K562 (cell line): ENCODE measurements at regions not wholly inside any gene's neighbourhood (a gene's known extent, or its start where the extent isn't known, plus 50 kb on each side); places are given as distances from the start of the nearest gene placed in this dataset.

ENCODE experiments used
- ATAC-seq: fragments of 200-7000 bp; cut with Tn5 transposase; 3 replicates; pipeline ENCODE4 v1.9.1; 2020; ENCODE audit warnings: moderate library complexity
- BruUV-seq: library from RNA; stranded (reverse); fragments of 400-500 nt; replicated peaks from 2 replicates; lab custom pipeline; 2021; lab: Mats Ljungman, UMichigan
- CTCF ChIA-PET: fragments of 300-600 bp; formaldehyde crosslinking; extraction: SDS; loops from one replicate; lab custom pipeline; 2021; ENCODE audit warnings: low intra/inter-chr PET ratio; lab: Yijun Ruan, JAX
- POLR2A ChIA-PET: fragments of 300-600, 350-650 bp; sonication (Branson Sonifier 250); formaldehyde crosslinking; extraction: SDS; loops from one replicate; lab custom pipeline; 2021; ENCODE audit warnings: antibody characterized with exemption, inconsistent platforms; lab: Yijun Ruan, JAX
- DNase-seq, 4 experiments: peaks; one replicate each; pipeline versions ENCODE4 v3.0.0 to v3.0.0-alpha.2; 2011 to 2018; ENCODE audit warnings: low spot score in 3 of 4, mixed read lengths in 3 of 4; ENCODE audit errors: extremely low read depth in 1 of 4
- FAIRE-seq: peaks from 2 replicates; lab custom pipeline; 2011; peaks lifted over from hg19 to GRCh38; lab: Jason Lieb, UNC
- H2AFZ ChIP-seq: 2 replicates; pipeline ENCODE4 v1.6.0; 2011; ENCODE audit warnings: low read depth, low read length, control low read depth, inconsistent platforms
- H3K27ac ChIP-seq: fragments of 200-600 bp; 3 replicates; pipeline ENCODE4 v1.8.0; 2011; ENCODE audit warnings: low read depth, mild to moderate bottlenecking, control low read depth, inconsistent platforms, low read length, moderate library complexity, mixed read lengths; ENCODE audit errors: extremely low read depth
- H3K27me3 ChIP-seq, 2 experiments: fragments of 300-600 bp in 1 of 2; 2 replicates in 1 of 2; 3 replicates in 1 of 2; pipeline versions ENCODE4 v1.6.0 to v1.8.0; 2011; ENCODE audit warnings: inconsistent platforms in 2 of 2, low read length in 2 of 2, mild to moderate bottlenecking in 1 of 2, mixed read lengths in 1 of 2, moderate library complexity in 1 of 2; ENCODE audit not compliant: control insufficient read depth in 2 of 2, insufficient read depth in 2 of 2
- H3K36me3 ChIP-seq: fragments of 300-600 bp; 3 replicates; pipeline ENCODE4 v1.8.0; 2011; ENCODE audit warnings: mild to moderate bottlenecking, low read length, inconsistent platforms; ENCODE audit not compliant: control insufficient read depth, insufficient read depth
- H3K4me1 ChIP-seq, 2 experiments: fragments of 200-600 bp in 1 of 2; replicated peaks in 1 of 2; 2 replicates in 1 of 2; 3 replicates in 1 of 2; pipeline versions ENCODE4 v1.5.1 to v1.8.0; 2011; ENCODE audit warnings: inconsistent platforms in 2 of 2, low read length in 2 of 2, mild to moderate bottlenecking in 1 of 2, mixed read lengths in 1 of 2, moderate library complexity in 1 of 2; ENCODE audit not compliant: control insufficient read depth in 2 of 2, insufficient read depth in 2 of 2
- H3K4me2 ChIP-seq: 2 replicates; pipeline ENCODE4 v1.6.1; 2011; ENCODE audit warnings: low read length, control low read depth, inconsistent platforms, mixed read lengths; ENCODE audit not compliant: insufficient read depth
- H3K4me3 ChIP-seq: fragments of 200-600 bp; sonication (generic), shearing (Covaris generic); 2 replicates; pipeline ENCODE4 v1.5.1; 2016; ENCODE audit warnings: control low read depth, inconsistent platforms
- H3K79me2 ChIP-seq: fragments of 200-600 bp; 3 replicates; pipeline ENCODE4 v1.8.0; 2011; ENCODE audit warnings: low read length, inconsistent platforms; ENCODE audit not compliant: control insufficient read depth, insufficient read depth
- H3K9ac ChIP-seq, 2 experiments: 2 replicates each; pipeline versions ENCODE4 v1.6.0 to v1.6.1; 2011; ENCODE audit warnings: low read depth in 2 of 2, low read length in 2 of 2, control low read depth in 1 of 2, inconsistent platforms in 1 of 2, mild to moderate bottlenecking in 1 of 2, mixed read lengths in 1 of 2; ENCODE audit not compliant: insufficient read depth in 1 of 2
- H3K9me1 ChIP-seq: one replicate; pipeline ENCODE4 v1.6.0; 2011; ENCODE audit warnings: inconsistent platforms, mild to moderate bottlenecking, low read length, moderate library complexity; ENCODE audit not compliant: control insufficient read depth, insufficient read depth
- H3K9me3 ChIP-seq: replicated peaks from 2 replicates; pipeline ENCODE4 v1.5.1; 2011; ENCODE audit warnings: low read depth, low read length, inconsistent platforms; ENCODE audit not compliant: control insufficient read depth, insufficient read depth
- H4K20me1 ChIP-seq: replicated peaks from 2 replicates; pipeline ENCODE4 v1.6.1; 2011; ENCODE audit warnings: low read length, inconsistent platforms, mixed read lengths; ENCODE audit not compliant: control insufficient read depth, insufficient read depth
- BMI1 ChIP-seq: fragments of 150-350 bp; IDR thresholded peaks from 2 replicates; pipeline ENCODE4 v1.6.1; 2014; ENCODE audit warnings: low read length
- DEAF1 ChIP-seq: fragments of 450-650 bp; formaldehyde crosslinking; IDR thresholded peaks from 2 replicates; pipeline ENCODE4 v1.4.0; 2020; ENCODE audit warnings: mild to moderate bottlenecking, moderate library complexity
- ELF2 ChIP-seq: fragments of 250-450 bp; sonication (Bioruptor Pico); IDR thresholded peaks from 2 replicates; pipeline ENCODE4 v1.5.0; 2021; ENCODE audit warnings: mild to moderate bottlenecking
- ELK1 ChIP-seq: sonication (generic); formaldehyde crosslinking; IDR thresholded peaks from 2 replicates; pipeline ENCODE4 v1.8.1; 2022; ENCODE audit warnings: missing genetic modification reagents
- EZH2 ChIP-seq: IDR thresholded peaks from 2 replicates; pipeline ENCODE4 v1.6.1; 2012; ENCODE audit warnings: low read depth, mild to moderate bottlenecking, inconsistent platforms, low read length, borderline replicate concordance
- HDAC1 ChIP-seq, 2 experiments: fragments of 450-650 bp; IDR thresholded peaks; 2 replicates each; pipeline ENCODE4 v1.6.1; 2016 to 2017; ENCODE audit warnings: inconsistent platforms in 1 of 2, mild to moderate bottlenecking in 1 of 2, moderate library complexity in 1 of 2
- HNRNPUL1 ChIP-seq: fragments of 200-400 bp; formaldehyde crosslinking; IDR thresholded peaks from 2 replicates; pipeline ENCODE4 v1.6.1; 2017; ENCODE audit warnings: low read length
- PHF21A ChIP-seq: fragments of 450-650 bp; IDR thresholded peaks from 2 replicates; pipeline ENCODE4 v1.6.1; 2017; ENCODE audit warnings: low read depth, borderline replicate concordance
- RFX7 ChIP-seq: fragments of 250-450 bp; sonication (Bioruptor Pico); IDR thresholded peaks from 2 replicates; pipeline ENCODE4 v1.5.1; 2021; ENCODE audit warnings: mild to moderate bottlenecking
- SNRNP70 ChIP-seq: fragments of 200-400 bp; formaldehyde crosslinking; optimal IDR thresholded peaks from 2 replicates; pipeline ENCODE3; 2017; ENCODE audit warnings: low read depth, low read length
- ZFX ChIP-seq: sonication (generic); formaldehyde crosslinking; IDR thresholded peaks from 2 replicates; pipeline ENCODE4 v1.8.0; 2022; ENCODE audit warnings: mild to moderate bottlenecking, missing genetic modification reagents, moderate library complexity
- ZNF384 ChIP-seq: IDR thresholded peaks from 2 replicates; pipeline ENCODE4 v1.6.1; 2012; ENCODE audit warnings: low read depth, low read length, improper control_type of control experiment
- ZNF445 ChIP-seq: fragments of 250-450 bp; sonication (Bioruptor Pico); IDR thresholded peaks from 2 replicates; pipeline ENCODE4 v1.4.0; 2020; ENCODE audit warnings: low read depth, mild to moderate bottlenecking, moderate library complexity
- WGBS: fragments of 100-300 bp; shearing (Covaris generic); methylation state at CpG from one replicate; pipeline ENCODE4 v1.1.6; 2016; ENCODE audit warnings: low coverage, mixed read lengths; ENCODE audit not compliant: insufficient coverage; ENCODE audit errors: missing lambda C conversion rate; 5-methylcytosine and 5-hydroxymethylcytosine counted together
- in situ Hi-C: fragments of 300-500 bp; cut with MboI; formaldehyde crosslinking; loops from 4 replicates; pipeline ENCODE4 v1.15.0; 2018; ENCODE audit warnings: inconsistent platforms, mixed read lengths
- intact Hi-C: fragments of 100-400 bp; cut with micrococcal nuclease; formaldehyde crosslinking; loops from 2 replicates; pipeline ENCODE4 v1.14.2; 2022

DNA sequence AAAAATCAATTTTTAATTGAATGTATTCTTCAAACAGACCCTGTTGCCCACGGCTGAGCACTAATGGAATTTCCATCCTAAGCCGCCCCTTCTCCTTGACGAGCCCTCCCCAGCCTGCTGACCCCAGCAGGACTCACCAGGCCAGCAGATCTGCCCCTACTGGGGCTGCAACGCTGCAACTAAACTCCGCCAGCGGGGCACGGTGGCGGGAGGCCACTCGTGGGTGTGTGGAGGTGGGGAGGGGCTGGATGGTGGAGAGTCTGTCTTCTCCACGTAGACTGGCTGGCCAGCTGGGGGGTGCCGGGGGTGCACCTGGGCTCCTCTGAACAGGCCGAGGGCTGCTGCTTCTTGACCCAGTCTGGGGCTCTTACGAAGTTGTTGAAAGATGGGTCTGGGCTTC is 67.8 kb downstream of the ENGASE start:
- H3K9ac ChIP-seq = no peak overlapping the region
- DNase-seq (no peak), FAIRE-seq (no peak), ATAC-seq (no peak)
- peaks cover 0 to 8% of the 10 kb centered on the region in 2 experiments; a peak in 2 of 5 replicates for H3K4me1 ChIP-seq
- no peak overlapping the region for H3K4me3 ChIP-seq
- in situ Hi-C loops = no loop called here
- H4K20me1 ChIP-seq = peaks cover 11% of the 10 kb centered on the region; the same call in 1 of the 2 replicates
- CTCF ChIA-PET = no interaction called here
- H3K9me1 ChIP-seq = no peaks in the 10 kb centered on the region
- no peaks in the 10 kb centered on the region for H3K79me2 ChIP-seq
- intact Hi-C loops = no loop called here
- H3K9me3 ChIP-seq = no peaks in the 10 kb centered on the region
- no peaks in the 10 kb centered on the region for H3K36me3 ChIP-seq
- no peak overlapping the region for H3K4me2 ChIP-seq
- H3K27ac ChIP-seq = no peak overlapping the region
- TF ChIP-seq DEAF1 (no peak), RFX7 (CRISPR knock-in tag) (no peak), EZH2 (no peak), HNRNPUL1 (no peak), SNRNP70 (no peak), PHF21A (no peak), HDAC1 (IDR thresholded peaks at IDR 0.05) (no peak), ELK1 (CRISPR knock-in tag) (no peak), BMI1 (no peak), ELF2 (CRISPR knock-in tag) (no peak), ZNF384 (no peak), ZNF445 (CRISPR knock-in tag) (no peak), ZFX (no peak)
- H3K27me3 ChIP-seq = peaks cover 7 to 57% of the 10 kb centered on the region in 2 experiments
- BruUV-seq = no TSS peak
- H2AFZ ChIP-seq = no peak overlapping the region
- 0% methylated on average over 13 of the region's 13 CpGs for WGBS
- POLR2A ChIA-PET = no interaction called here
